OCI-LY3 (cell line): ENCODE measurements at regions not wholly inside any gene's neighbourhood (a gene's known extent, or its start where the extent isn't known, plus 50 kb on each side); places are given as distances from the start of the nearest gene placed in this dataset.

Source experiments
- EZH2phosphoT487 ChIP-seq: fragments of 200-600 bp; shearing (Covaris generic); IDR thresholded peaks from 2 replicates; pipeline ENCODE4 v1.6.1; 2018; ENCODE audit warnings: antibody characterized with exemption, mixed run types, low read depth
- TF ChIP-seq, protein P1 (sequence below): fragments of 200-600, 300-600 bp; sonication (generic); IDR thresholded peaks from 2 replicates; pipeline ENCODE4 v1.5.1; 2014; ENCODE audit warnings: antibody characterized with exemption, low read length, low read depth

DNA sequence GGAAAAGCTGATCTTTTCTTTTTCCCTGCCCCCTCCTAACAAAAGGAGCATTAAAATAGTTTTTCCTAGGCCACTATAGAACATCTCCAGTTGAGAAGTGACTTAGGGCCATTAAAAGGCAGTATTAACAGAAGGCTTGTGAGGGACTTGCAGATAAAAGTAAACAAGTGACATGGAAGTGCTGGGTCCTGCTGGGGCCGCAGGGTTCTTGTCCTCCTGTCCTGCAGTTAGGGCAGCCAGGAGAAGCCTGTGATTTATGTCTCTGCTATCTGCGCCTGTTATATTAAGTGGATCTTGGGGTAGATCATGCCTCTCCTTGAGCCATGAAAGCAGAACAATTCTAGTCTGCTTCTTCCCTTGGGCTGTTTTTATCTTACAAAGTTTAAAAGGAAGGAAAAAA lies 271.4 kb upstream of the C11orf87 start:
- no peak for TF ChIP-seq EZH2phosphoT487
- TF ChIP-seq, protein P1, sequence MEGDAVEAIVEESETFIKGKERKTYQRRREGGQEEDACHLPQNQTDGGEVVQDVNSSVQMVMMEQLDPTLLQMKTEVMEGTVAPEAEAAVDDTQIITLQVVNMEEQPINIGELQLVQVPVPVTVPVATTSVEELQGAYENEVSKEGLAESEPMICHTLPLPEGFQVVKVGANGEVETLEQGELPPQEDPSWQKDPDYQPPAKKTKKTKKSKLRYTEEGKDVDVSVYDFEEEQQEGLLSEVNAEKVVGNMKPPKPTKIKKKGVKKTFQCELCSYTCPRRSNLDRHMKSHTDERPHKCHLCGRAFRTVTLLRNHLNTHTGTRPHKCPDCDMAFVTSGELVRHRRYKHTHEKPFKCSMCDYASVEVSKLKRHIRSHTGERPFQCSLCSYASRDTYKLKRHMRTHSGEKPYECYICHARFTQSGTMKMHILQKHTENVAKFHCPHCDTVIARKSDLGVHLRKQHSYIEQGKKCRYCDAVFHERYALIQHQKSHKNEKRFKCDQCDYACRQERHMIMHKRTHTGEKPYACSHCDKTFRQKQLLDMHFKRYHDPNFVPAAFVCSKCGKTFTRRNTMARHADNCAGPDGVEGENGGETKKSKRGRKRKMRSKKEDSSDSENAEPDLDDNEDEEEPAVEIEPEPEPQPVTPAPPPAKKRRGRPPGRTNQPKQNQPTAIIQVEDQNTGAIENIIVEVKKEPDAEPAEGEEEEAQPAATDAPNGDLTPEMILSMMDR, result no peak
